IMR-90 (cell line): ENCODE measurements at regions not wholly inside any gene's neighbourhood (a gene's known extent, or its start where the extent isn't known, plus 50 kb on each side); places are given as distances from the start of the nearest gene placed in this dataset.

Experiments used
- ATAC-seq: fragments of 200-7000 bp; cut with Tn5 transposase; 2 replicates; pipeline ENCODE4 v1.9.1; 2020; ENCODE audit warnings: low read depth, mild to moderate bottlenecking, moderate library complexity
- BruUV-seq: library from RNA; stranded (reverse); fragments of 400-500 nt; replicated peaks from 2 replicates; lab custom pipeline; 2021; lab: Mats Ljungman, UMichigan
- CTCF ChIA-PET: fragments of 300-600 bp; formaldehyde crosslinking; extraction: SDS; loops from one replicate; lab custom pipeline; 2021; ENCODE audit warnings: antibody characterized with exemption; lab: Yijun Ruan, JAX
- POLR2A ChIA-PET: fragments of 300-600 bp; sonication (Branson Sonifier 250); formaldehyde crosslinking; loops from one replicate; lab custom pipeline; 2022; ENCODE audit warnings: antibody characterized with exemption; ENCODE audit not compliant: unreplicated experiment; lab: Charles Lee
- DNase-seq: peaks from one replicate; pipeline ENCODE4 v3.0.0; 2013
- H2AFZ ChIP-seq: replicated peaks from 2 replicates; pipeline ENCODE3; 2013; ENCODE audit warnings: low read length, mild to moderate bottlenecking; ENCODE audit not compliant: poor library complexity
- H2AK5ac ChIP-seq: 2 replicates; pipeline ENCODE4 v1.6.1; 2013; ENCODE audit warnings: low read depth, low read length, inconsistent platforms
- H2AK9ac ChIP-seq: replicated peaks from 2 replicates; pipeline ENCODE3; 2013; ENCODE audit warnings: mild to moderate bottlenecking, low read depth, low read length, moderate library complexity; ENCODE audit not compliant: poor library complexity
- H2BK120ac ChIP-seq: 2 replicates; pipeline ENCODE4 v1.6.1; 2013; ENCODE audit warnings: low read depth, low read length, inconsistent platforms
- H2BK15ac ChIP-seq: 3 replicates; pipeline ENCODE4 v1.6.1; 2013; ENCODE audit warnings: low read depth, low read length, inconsistent platforms
- H2BK20ac ChIP-seq: 2 replicates; pipeline ENCODE4 v1.6.1; 2013; ENCODE audit warnings: low read depth, mild to moderate bottlenecking, inconsistent platforms, low read length, moderate library complexity
- H2BK5ac ChIP-seq: 2 replicates; pipeline ENCODE4 v1.6.1; 2013; ENCODE audit warnings: mild to moderate bottlenecking, low read depth, low read length, inconsistent platforms; ENCODE audit not compliant: poor library complexity, severe bottlenecking
- H3K14ac ChIP-seq: replicated peaks from 2 replicates; pipeline ENCODE4 v1.6.1; 2013; ENCODE audit warnings: low read depth, low read length, inconsistent platforms
- H3K18ac ChIP-seq: 2 replicates; pipeline ENCODE4 v1.6.1; 2013; ENCODE audit warnings: low read depth, low read length, control low read depth
- H3K23ac ChIP-seq: 2 replicates; pipeline ENCODE4 v1.6.1; 2013; ENCODE audit warnings: low read depth, low read length, inconsistent platforms
- H3K27ac ChIP-seq: 2 replicates; pipeline ENCODE4 v1.5.1; 2013; ENCODE audit warnings: mild to moderate bottlenecking, control low read depth, low read length; ENCODE audit not compliant: insufficient read depth
- H3K27me3 ChIP-seq: 2 replicates; pipeline ENCODE4 v1.6.1; 2013; ENCODE audit warnings: low read length; ENCODE audit not compliant: control insufficient read depth, insufficient read depth
- H3K36me3 ChIP-seq: 2 replicates; pipeline ENCODE4 v1.6.1; 2013; ENCODE audit warnings: low read length, mixed read lengths; ENCODE audit not compliant: control insufficient read depth, insufficient read depth
- H3K4ac ChIP-seq: 2 replicates; pipeline ENCODE4 v1.6.1; 2013; ENCODE audit warnings: low read depth, low read length, inconsistent platforms
- H3K4me1 ChIP-seq: 2 replicates; pipeline ENCODE4 v1.6.1; 2013; ENCODE audit warnings: low read length, mixed read lengths; ENCODE audit not compliant: control insufficient read depth, insufficient read depth
- H3K4me2 ChIP-seq: 2 replicates; pipeline ENCODE4 v1.6.1; 2013; ENCODE audit warnings: low read depth, mild to moderate bottlenecking, control low read depth, low read length, moderate library complexity
- H3K4me3 ChIP-seq: 2 replicates; pipeline ENCODE4 v1.5.1; 2013; ENCODE audit warnings: low read depth, mild to moderate bottlenecking, control low read depth, low read length, moderate library complexity; ENCODE audit not compliant: insufficient read depth
- H3K56ac ChIP-seq: 2 replicates; pipeline ENCODE4 v1.6.1; 2013; ENCODE audit warnings: low read length, inconsistent platforms; ENCODE audit not compliant: insufficient read depth; ENCODE audit errors: extremely low read depth
- H3K79me1 ChIP-seq, 2 experiments: 2 replicates each; pipeline ENCODE4 v1.6.1; 2013; ENCODE audit warnings: low read length in 2 of 2, inconsistent platforms in 1 of 2, low read depth in 1 of 2
- H3K9ac ChIP-seq: 2 replicates; pipeline ENCODE4 v1.6.1; 2013; ENCODE audit warnings: low read depth, low read length, control low read depth
- H3K9me1 ChIP-seq: 2 replicates; pipeline ENCODE4 v1.6.1; 2013; ENCODE audit warnings: low read length, inconsistent platforms; ENCODE audit not compliant: insufficient read depth
- H3K9me3 ChIP-seq: 2 replicates; pipeline ENCODE4 v1.6.1; 2013; ENCODE audit warnings: low read length; ENCODE audit not compliant: control insufficient read depth, insufficient read depth
- H4K20me1 ChIP-seq: 2 replicates; pipeline ENCODE4 v1.6.1; 2013; ENCODE audit warnings: low read length, inconsistent platforms; ENCODE audit not compliant: insufficient read depth
- H4K5ac ChIP-seq: 2 replicates; pipeline ENCODE4 v1.6.1; 2013; ENCODE audit warnings: mild to moderate bottlenecking, low read depth, low read length, control low read depth
- H4K8ac ChIP-seq, 2 experiments: 2 replicates each; pipeline ENCODE4 v1.6.1; 2013; ENCODE audit warnings: low read depth in 2 of 2, low read length in 2 of 2, control low read depth in 1 of 2, inconsistent platforms in 1 of 2
- H4K91ac ChIP-seq: 2 replicates; pipeline ENCODE4 v1.6.1; 2013; ENCODE audit warnings: low read depth, low read length, inconsistent platforms; ENCODE audit not compliant: insufficient read depth
- BHLHE40 ChIP-seq: fragments of 150-350 bp; IDR thresholded peaks from 2 replicates; pipeline ENCODE4 v1.6.1; 2016; ENCODE audit warnings: mild to moderate bottlenecking, low read depth, low read length
- RAD21 ChIP-seq: IDR thresholded peaks from 2 replicates; pipeline ENCODE4 v1.6.1; 2012; ENCODE audit warnings: low read length, improper control_type of control experiment
- WGBS, 2 experiments: methylation state at CpG; one replicate each; pipeline versions ENCODE4 v1.1.5 to v1.1.7; 2013; ENCODE audit warnings: missing lambda C conversion rate in 2 of 2; ENCODE audit not compliant: insufficient read length in 1 of 2; ENCODE audit errors: extremely low coverage in 2 of 2; 5-methylcytosine and 5-hydroxymethylcytosine counted together
- dilution Hi-C: fragments of 300-500 bp; cut with HindIII; formaldehyde crosslinking; loops from one replicate; pipeline ENCODE4 v1.14.3; 2018; ENCODE audit warnings: low sequenced_read_pairs; ENCODE audit not compliant: unreplicated experiment
- in situ Hi-C: fragments of 300-500 bp; cut with MboI; formaldehyde crosslinking; loops from 3 replicates; pipeline ENCODE4 v1.14.3; 2019; ENCODE audit warnings: low sequenced_read_pairs, inconsistent platforms, mixed read lengths
- intact Hi-C: fragments of 100-400 bp; cut with micrococcal nuclease; formaldehyde crosslinking; loops from 2 replicates; pipeline ENCODE4 v1.10.0; 2022

DNA sequence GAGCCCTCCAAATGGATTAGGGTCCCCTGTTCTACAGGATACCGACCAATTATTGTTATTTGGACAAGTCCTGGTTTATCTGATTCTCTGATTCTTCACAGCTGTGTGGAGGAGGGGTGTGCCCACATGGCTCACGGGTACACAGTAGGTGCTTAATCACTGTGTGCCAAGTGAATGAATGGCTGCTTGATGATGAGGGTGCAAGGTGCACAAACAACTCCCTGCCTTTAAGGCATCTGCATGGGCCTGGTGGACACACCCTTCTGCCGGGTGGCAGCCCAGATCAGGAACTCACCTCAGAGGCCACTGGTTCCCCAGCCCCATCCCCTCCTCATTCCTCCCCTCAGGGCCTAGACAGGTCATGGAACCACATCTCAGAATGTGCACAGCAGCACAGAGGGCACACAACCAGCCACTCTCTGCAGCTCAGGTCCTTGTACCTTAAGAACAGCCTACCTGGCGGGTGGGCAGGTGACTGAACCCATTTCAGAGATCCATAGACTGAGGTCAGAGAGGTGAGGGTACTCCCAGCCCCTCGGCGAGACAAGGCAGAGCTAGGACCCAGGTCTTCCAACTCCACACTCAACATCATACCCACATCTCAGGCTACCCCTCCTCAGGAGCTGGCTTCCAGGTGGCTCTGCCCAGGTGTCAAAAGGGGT, 50.3 kb downstream of the SHANK2 start:
- Histone ChIP-seq H2BK120ac (no peak overlapping the region), H2BK5ac (no peak overlapping the region), H3K4ac (no peak overlapping the region), H3K4me2 (no peak overlapping the region), H4K8ac (no peak overlapping the region), H4K91ac (no peak overlapping the region), H2AK9ac (no peak overlapping the region), H3K36me3 (peaks cover 5% of the 10 kb centered on the region; the same call in 1 of the 2 replicates), H3K9ac (no peak overlapping the region), H3K27me3 (no peaks in the 10 kb centered on the region), H3K4me1 (peaks cover 13% of the 10 kb centered on the region), H3K56ac (no peak overlapping the region), H3K4me3 (no peak overlapping the region), H3K18ac (no peak overlapping the region), H4K20me1 (no peaks in the 10 kb centered on the region; the same call in 1 of the 2 replicates), H3K79me1 (no peaks in the 10 kb centered on the region; a peak in 2 of 4 replicates), H2AK5ac (no peak overlapping the region), H3K27ac (no peak overlapping the region), H2BK20ac (no peak overlapping the region), H2BK15ac (no peak overlapping the region), H3K23ac (no peak overlapping the region), H2AFZ (no peak overlapping the region), H3K14ac (no peak overlapping the region), H3K9me1 (no peaks in the 10 kb centered on the region), H4K5ac (no peak overlapping the region), H3K9me3 (no peaks in the 10 kb centered on the region)
- intact Hi-C loops (no loop called here), in situ Hi-C loops (no loop called here), dilution Hi-C loops (no loop called here)
- ChIA-PET CTCF (no interaction called here), POLR2A (no interaction called here)
- WGBS, 2 experiments = no CpG with 5 or more reads among the region's 6 CpGs
- no peak for ATAC-seq
- DNase-seq = no peak
- TF ChIP-seq BHLHE40 (no peak), RAD21 (no peak)
- no TSS peak for BruUV-seq
